Spleen (tissue), 7 donors: ENCODE measurements at regions not wholly inside any gene's neighbourhood (a gene's known extent, or its start where the extent isn't known, plus 50 kb on each side); places are given as distances from the start of the nearest gene placed in this dataset.

ENCODE experiments used
- CTCF ChIP-seq, 11 experiments: fragments of 200-600 bp in 7 of 11; fragments of 450-650 bp in 4 of 11; sonication (generic) in 4 of 11; IDR thresholded peaks in 8 of 11; conservative IDR thresholded peaks in 3 of 11; 1 replicate in 7 of 11; 2 replicates in 4 of 11; pipeline versions ENCODE4 v1.4.0 to v1.8.0; 2016 to 2021; ENCODE audit warnings: antibody characterized with exemption in 11 of 11, inconsistent platforms in 4 of 11, mild to moderate bottlenecking in 1 of 11
- POLR2AphosphoS5 ChIP-seq, 3 donors: sonication (generic); formaldehyde crosslinking; IDR thresholded peaks; one replicate each; pipeline ENCODE4 v1.5.1; 2017; ENCODE audit warnings: antibody characterized with exemption in 3 of 3
- donor health status: DM: no; HTN: no; CAD: no; lungs with moderate emphysema.
- donor health status: DM: no; HTN: no; CAD: no.
- donor health status: DM: no; HTN: no; CAD: no.

- TF ChIP-seq CTCF (IDR thresholded peaks at IDR 0.05 in 8 of 11, conservative IDR thresholded peaks at IDR 0.05 in 3 of 11), result no peak
- TF ChIP-seq POLR2AphosphoS5 (IDR thresholded peaks at IDR 0.05), result no peak
Measured at GRCh38 chr21:15626031-15626430, 103.8 kb upstream of the USP25 start.
